GM12878 (cell line): ENCODE measurements at regions not wholly inside any gene's neighbourhood (a gene's known extent, or its start where the extent isn't known, plus 50 kb on each side); places are given as distances from the start of the nearest gene placed in this dataset.

ENCODE experiments used
- ATAC-seq: fragments of 200-7000 bp; cut with Tn5 transposase; 3 replicates; pipeline ENCODE4 v1.9.1; 2020; ENCODE audit warnings: mild to moderate bottlenecking, moderate library complexity
- BruUV-seq: library from RNA; stranded (reverse); fragments of 400-500 nt; replicated peaks from 2 replicates; lab custom pipeline; 2021; lab: Mats Ljungman, UMichigan
- CTCF ChIA-PET: fragments of 300-600 bp; sonication (Branson Sonifier 250); formaldehyde crosslinking; extraction: SDS; loops from one replicate; lab custom pipeline; 2021; ENCODE audit warnings: inconsistent platforms; lab: Yijun Ruan, JAX
- POLR2A ChIA-PET: fragments of 350-600 bp; formaldehyde crosslinking; extraction: SDS; loops from one replicate; lab custom pipeline; 2021; ENCODE audit warnings: inconsistent platforms; lab: Charles Lee
- RAD21 ChIA-PET: fragments of 300-600 bp; sonication (Branson Sonifier 250); formaldehyde crosslinking; loops from one replicate; lab custom pipeline; 2023; ENCODE audit warnings: antibody characterized with exemption; ENCODE audit not compliant: unreplicated experiment; lab: Charles Lee
- SMC1A ChIA-PET: fragments of 300-600 bp; sonication (Branson Sonifier 250); formaldehyde crosslinking; loops from one replicate; lab custom pipeline; 2023; ENCODE audit not compliant: unreplicated experiment, uncharacterized antibody; lab: Charles Lee
- DNase-seq: peaks from one replicate; pipeline ENCODE4 v3.0.0-alpha.2; 2011; ENCODE audit warnings: low read depth, low spot score
- FAIRE-seq: peaks from 3 replicates; lab custom pipeline; 2011; peaks lifted over from hg19 to GRCh38; lab: Jason Lieb, UNC
- H2AFZ ChIP-seq: 2 replicates; pipeline ENCODE4 v1.6.0; 2011; ENCODE audit warnings: low read depth, low read length, control low read depth; ENCODE audit not compliant: control insufficient read depth
- H3K27ac ChIP-seq: 2 replicates; pipeline ENCODE4 v1.5.1; 2011; ENCODE audit warnings: control low read depth; ENCODE audit not compliant: control insufficient read depth, insufficient read depth
- H3K27me3 ChIP-seq, 2 experiments: replicated peaks in 1 of 2; 2 replicates each; pipeline versions ENCODE4 v1.6.0 to v1.6.1; 2011; ENCODE audit warnings: low read length in 1 of 2; ENCODE audit not compliant: control insufficient read depth in 2 of 2, insufficient read depth in 2 of 2
- H3K36me3 ChIP-seq, 2 experiments: 2 replicates each; pipeline ENCODE4 v1.5.1; 2011; ENCODE audit warnings: low read length in 1 of 2; ENCODE audit not compliant: control insufficient read depth in 2 of 2, insufficient read depth in 2 of 2
- H3K4me1 ChIP-seq: 2 replicates; pipeline ENCODE4 v1.6.1; 2011; ENCODE audit warnings: mild to moderate bottlenecking, low read length, moderate library complexity, mixed read lengths; ENCODE audit not compliant: control insufficient read depth, insufficient read depth
- H3K4me2 ChIP-seq: 2 replicates; pipeline ENCODE4 v1.6.0; 2011; ENCODE audit warnings: control low read depth; ENCODE audit not compliant: control insufficient read depth, insufficient read depth
- H3K4me3 ChIP-seq: fragments of 200-600 bp; sonication (generic); 2 replicates; pipeline ENCODE4 v1.5.1; 2016
- H3K79me2 ChIP-seq: 2 replicates; pipeline ENCODE4 v1.6.0; 2011; ENCODE audit warnings: low read length; ENCODE audit not compliant: control insufficient read depth, insufficient read depth
- H3K9ac ChIP-seq: 2 replicates; pipeline ENCODE4 v1.8.0; 2011; ENCODE audit warnings: low read length, control low read depth, mixed read lengths; ENCODE audit not compliant: control insufficient read depth, insufficient read depth
- H3K9me3 ChIP-seq: replicated peaks from 3 replicates; pipeline ENCODE4 v1.5.1; 2011; ENCODE audit warnings: mild to moderate bottlenecking, low read length; ENCODE audit not compliant: control insufficient read depth, insufficient read depth
- H4K20me1 ChIP-seq: 2 replicates; pipeline ENCODE4 v1.6.0; 2011; ENCODE audit not compliant: control insufficient read depth, insufficient read depth
- GATAD2B ChIP-seq: fragments of 450-650 bp; conservative IDR thresholded peaks from 2 replicates; pipeline ENCODE4 v1.6.1; 2017; ENCODE audit warnings: low read depth, mild to moderate bottlenecking, moderate library complexity
- MEF2B ChIP-seq: fragments of 450-650 bp; IDR thresholded peaks from 2 replicates; pipeline ENCODE4 v1.6.1; 2018; ENCODE audit warnings: mild to moderate bottlenecking, moderate library complexity; ENCODE audit not compliant: partially characterized antibody, poor library complexity, severe bottlenecking
- NFIC ChIP-seq: IDR thresholded peaks from 2 replicates; pipeline ENCODE4 v1.6.1; 2012; ENCODE audit warnings: low read depth, mild to moderate bottlenecking, inconsistent platforms, low read length, moderate library complexity
- NFYA ChIP-seq: IDR thresholded peaks from 2 replicates; pipeline ENCODE4 v1.6.1; 2011; ENCODE audit warnings: low read depth, mild to moderate bottlenecking, low read length, improper control_type of control experiment, borderline replicate concordance
- NR2C1 ChIP-seq: fragments of 450-650 bp; IDR thresholded peaks from 2 replicates; pipeline ENCODE4 v1.6.1; 2017; ENCODE audit warnings: antibody characterized with exemption, mild to moderate bottlenecking, moderate library complexity
- PAX8 ChIP-seq: fragments of 450-650 bp; IDR thresholded peaks from 2 replicates; pipeline ENCODE4 v1.6.1; 2017; ENCODE audit warnings: mild to moderate bottlenecking, moderate library complexity
- POLR2A ChIP-seq: IDR thresholded peaks from 2 replicates; pipeline ENCODE4 v1.6.1; 2011; ENCODE audit warnings: low read depth, mild to moderate bottlenecking, low read length
- RBBP5 ChIP-seq: fragments of 200-600 bp; sonication (generic); conservative IDR thresholded peaks from 2 replicates; pipeline ENCODE4 v1.6.1; 2016
- RCOR1 ChIP-seq: conservative IDR thresholded peaks from 2 replicates; pipeline ENCODE4 v1.6.1; 2012; ENCODE audit warnings: low read depth, low read length, improper control_type of control experiment
- WGBS: methylation state at CpG from one replicate; pipeline ENCODE4 v1.1.6; 2016; ENCODE audit warnings: low lambda C conversion rate; ENCODE audit not compliant: insufficient replicate concordance, insufficient coverage; ENCODE audit errors: missing lambda C conversion rate; 5-methylcytosine and 5-hydroxymethylcytosine counted together
- in situ Hi-C: fragments of 300-500 bp; cut with MboI; formaldehyde crosslinking; loops from 9 replicates; pipeline ENCODE4 v1.14.3; 2018; ENCODE audit warnings: mixed read lengths
- intact Hi-C: fragments of 100-400 bp; cut with micrococcal nuclease; formaldehyde crosslinking; loops from one replicate; pipeline ENCODE4 v1.14.2; 2022; ENCODE audit not compliant: unreplicated experiment
- TF ChIP-seq, protein P1 (sequence below): fragments of 450-650 bp; formaldehyde crosslinking; IDR thresholded peaks from 2 replicates; pipeline ENCODE4 v1.4.0; 2020; ENCODE audit warnings: mild to moderate bottlenecking, moderate library complexity

DNA sequence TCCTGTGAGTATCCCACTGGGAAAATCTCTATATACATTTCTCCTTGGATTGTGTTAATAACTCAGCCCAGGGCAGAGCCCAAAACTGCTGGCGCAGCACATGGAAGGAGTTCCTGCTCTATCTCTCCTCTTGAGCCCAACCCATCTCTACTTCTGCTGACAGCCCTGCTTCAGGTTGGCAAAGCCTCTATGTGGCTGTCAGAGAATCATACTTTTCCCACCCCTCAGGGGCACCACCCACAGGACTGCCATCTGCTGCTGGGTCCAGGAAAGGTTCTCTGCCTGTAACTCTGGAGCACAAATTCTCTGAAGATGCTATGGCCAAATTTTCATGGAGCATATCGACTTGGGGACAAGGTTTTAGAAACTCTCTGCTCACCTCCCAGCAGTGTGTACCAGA is 278.5 kb upstream of the EMCN start:
- no peaks in the 10 kb centered on the region for H3K4me1 ChIP-seq
- ChIA-PET CTCF (interaction anchor here (0.6 kb wide), 1 partner anchor 14 kb away, joined by 3 read pairs; no protein-coding TSS in a partner anchor), RAD21 (no interaction called here), POLR2A (no interaction called here), SMC1A (no interaction called here)
- 43% methylated on average over 2 of the region's 2 CpGs for WGBS
- intact Hi-C loops (no loop called here), in situ Hi-C loops (no loop called here)
- no peak for ATAC-seq
- H2AFZ ChIP-seq = no peak overlapping the region
- FAIRE-seq = no peak
- H3K9me3 ChIP-seq = no peaks in the 10 kb centered on the region
- no peaks in the 10 kb centered on the region for H3K79me2 ChIP-seq
- no peak overlapping the region for H3K4me3 ChIP-seq
- no peaks in the 10 kb centered on the region for H3K36me3 ChIP-seq
- no peak overlapping the region for H3K27ac ChIP-seq
- TF ChIP-seq MEF2B (no peak), POLR2A (no peak), RCOR1 (no peak), PAX8 (no peak), RBBP5 (no peak), GATAD2B (no peak), NFYA (no peak), NFIC (no peak), NR2C1 (no peak)
- TF ChIP-seq, protein P1, sequence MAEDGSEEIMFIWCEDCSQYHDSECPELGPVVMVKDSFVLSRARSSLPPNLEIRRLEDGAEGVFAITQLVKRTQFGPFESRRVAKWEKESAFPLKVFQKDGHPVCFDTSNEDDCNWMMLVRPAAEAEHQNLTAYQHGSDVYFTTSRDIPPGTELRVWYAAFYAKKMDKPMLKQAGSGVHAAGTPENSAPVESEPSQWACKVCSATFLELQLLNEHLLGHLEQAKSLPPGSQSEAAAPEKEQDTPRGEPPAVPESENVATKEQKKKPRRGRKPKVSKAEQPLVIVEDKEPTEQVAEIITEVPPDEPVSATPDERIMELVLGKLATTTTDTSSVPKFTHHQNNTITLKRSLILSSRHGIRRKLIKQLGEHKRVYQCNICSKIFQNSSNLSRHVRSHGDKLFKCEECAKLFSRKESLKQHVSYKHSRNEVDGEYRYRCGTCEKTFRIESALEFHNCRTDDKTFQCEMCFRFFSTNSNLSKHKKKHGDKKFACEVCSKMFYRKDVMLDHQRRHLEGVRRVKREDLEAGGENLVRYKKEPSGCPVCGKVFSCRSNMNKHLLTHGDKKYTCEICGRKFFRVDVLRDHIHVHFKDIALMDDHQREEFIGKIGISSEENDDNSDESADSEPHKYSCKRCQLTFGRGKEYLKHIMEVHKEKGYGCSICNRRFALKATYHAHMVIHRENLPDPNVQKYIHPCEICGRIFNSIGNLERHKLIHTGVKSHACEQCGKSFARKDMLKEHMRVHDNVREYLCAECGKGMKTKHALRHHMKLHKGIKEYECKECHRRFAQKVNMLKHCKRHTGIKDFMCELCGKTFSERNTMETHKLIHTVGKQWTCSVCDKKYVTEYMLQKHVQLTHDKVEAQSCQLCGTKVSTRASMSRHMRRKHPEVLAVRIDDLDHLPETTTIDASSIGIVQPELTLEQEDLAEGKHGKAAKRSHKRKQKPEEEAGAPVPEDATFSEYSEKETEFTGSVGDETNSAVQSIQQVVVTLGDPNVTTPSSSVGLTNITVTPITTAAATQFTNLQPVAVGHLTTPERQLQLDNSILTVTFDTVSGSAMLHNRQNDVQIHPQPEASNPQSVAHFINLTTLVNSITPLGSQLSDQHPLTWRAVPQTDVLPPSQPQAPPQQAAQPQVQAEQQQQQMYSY = no peak
- H3K27me3 ChIP-seq = no peaks in the 10 kb centered on the region
- DNase-seq = no peak
- no TSS peak for BruUV-seq
- no peaks in the 10 kb centered on the region for H4K20me1 ChIP-seq
- no peak overlapping the region for H3K4me2 ChIP-seq
- H3K9ac ChIP-seq = no peak overlapping the region
